Neural cell (in vitro differentiated cells): ENCODE measurements at regions not wholly inside any gene's neighbourhood (a gene's known extent, or its start where the extent isn't known, plus 50 kb on each side); places are given as distances from the start of the nearest gene placed in this dataset.

ENCODE experiments used
- EZH2 ChIP-seq: fragments of 200-600, 300-800 bp; shearing (Covaris generic), sonication (generic); IDR thresholded peaks from 2 replicates; pipeline ENCODE4 v1.6.1; 2014; ENCODE audit warnings: antibody characterized with exemption, low read length, borderline replicate concordance, mild to moderate bottlenecking; ENCODE audit not compliant: insufficient read depth, poor library complexity, severe bottlenecking
- RAD21 ChIP-seq: fragments of 450-650 bp; conservative IDR thresholded peaks from 2 replicates; pipeline ENCODE4 v1.6.1; 2014; ENCODE audit warnings: antibody characterized with exemption, mild to moderate bottlenecking, moderate library complexity
- TF ChIP-seq, protein P1 (sequence below): fragments of 450-650 bp; IDR thresholded peaks from 2 replicates; pipeline ENCODE4 v1.5.1; 2014; ENCODE audit warnings: antibody characterized with exemption, mild to moderate bottlenecking, moderate library complexity; ENCODE audit not compliant: poor library complexity, severe bottlenecking

DNA sequence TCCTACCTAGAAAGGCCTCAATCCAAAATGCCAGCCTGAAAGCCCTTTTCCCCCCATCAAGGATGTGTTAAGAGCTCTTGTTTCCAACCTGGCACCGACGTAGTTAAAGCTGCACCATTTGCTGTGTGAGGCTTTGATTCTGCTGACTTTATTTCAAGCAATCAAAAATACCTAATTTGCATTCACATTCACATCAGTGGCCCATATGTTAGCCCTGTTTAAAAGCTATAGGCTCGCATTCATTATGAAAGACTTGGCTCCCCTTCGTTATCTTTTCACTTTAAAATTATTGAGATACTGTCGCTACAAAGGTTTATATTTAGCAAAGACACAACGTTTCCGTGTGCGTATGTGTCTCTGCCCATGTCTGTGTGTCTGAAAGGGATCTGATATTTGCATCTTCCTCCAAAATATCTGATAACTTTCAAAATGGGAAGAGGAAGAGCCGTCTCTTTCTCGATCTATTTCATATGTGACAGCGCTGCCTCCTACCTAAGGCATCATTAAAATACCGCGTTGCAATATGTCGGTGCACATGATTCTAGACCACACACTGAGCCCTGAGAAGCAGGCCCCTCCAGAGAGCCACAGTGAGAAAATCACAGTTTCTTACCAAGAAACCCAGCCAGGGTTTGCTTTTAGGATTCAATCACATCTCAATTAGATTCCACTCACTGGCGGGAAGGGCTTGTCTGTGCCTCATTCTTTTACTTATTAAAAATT lies 57.1 kb upstream of the ITPRID1 start:
- TF ChIP-seq, protein P1, sequence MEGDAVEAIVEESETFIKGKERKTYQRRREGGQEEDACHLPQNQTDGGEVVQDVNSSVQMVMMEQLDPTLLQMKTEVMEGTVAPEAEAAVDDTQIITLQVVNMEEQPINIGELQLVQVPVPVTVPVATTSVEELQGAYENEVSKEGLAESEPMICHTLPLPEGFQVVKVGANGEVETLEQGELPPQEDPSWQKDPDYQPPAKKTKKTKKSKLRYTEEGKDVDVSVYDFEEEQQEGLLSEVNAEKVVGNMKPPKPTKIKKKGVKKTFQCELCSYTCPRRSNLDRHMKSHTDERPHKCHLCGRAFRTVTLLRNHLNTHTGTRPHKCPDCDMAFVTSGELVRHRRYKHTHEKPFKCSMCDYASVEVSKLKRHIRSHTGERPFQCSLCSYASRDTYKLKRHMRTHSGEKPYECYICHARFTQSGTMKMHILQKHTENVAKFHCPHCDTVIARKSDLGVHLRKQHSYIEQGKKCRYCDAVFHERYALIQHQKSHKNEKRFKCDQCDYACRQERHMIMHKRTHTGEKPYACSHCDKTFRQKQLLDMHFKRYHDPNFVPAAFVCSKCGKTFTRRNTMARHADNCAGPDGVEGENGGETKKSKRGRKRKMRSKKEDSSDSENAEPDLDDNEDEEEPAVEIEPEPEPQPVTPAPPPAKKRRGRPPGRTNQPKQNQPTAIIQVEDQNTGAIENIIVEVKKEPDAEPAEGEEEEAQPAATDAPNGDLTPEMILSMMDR, result peak; percentile 8
- no peak for TF ChIP-seq RAD21
- TF ChIP-seq EZH2, result no peak
